Hematopoietic multipotent progenitor cell (in vitro differentiated cells): ENCODE measurements at regions not wholly inside any gene's neighbourhood (a gene's known extent, or its start where the extent isn't known, plus 50 kb on each side); places are given as distances from the start of the nearest gene placed in this dataset.
"Not testable (repeated sequence)": the region's sequence is repeated elsewhere in the genome, so short reads cannot be mapped to it uniquely, and the experiment has no call there.

Experiments
- DNase-seq, 3 donors: peaks; one replicate each; pipeline ENCODE4 v3.0.0-alpha.2; 2011 to 2015; ENCODE audit warnings: low read depth in 2 of 3, low spot score in 2 of 3

- no peak for DNase-seq
Observed at GRCh38 chr16:17031484-17032268, 439.1 kb downstream of the XYLT1 start.

GRCh38 chr16:17032332-17032731 is 438.4 kb downstream of the XYLT1 start:
- DNase-seq, result no peak

DNA sequence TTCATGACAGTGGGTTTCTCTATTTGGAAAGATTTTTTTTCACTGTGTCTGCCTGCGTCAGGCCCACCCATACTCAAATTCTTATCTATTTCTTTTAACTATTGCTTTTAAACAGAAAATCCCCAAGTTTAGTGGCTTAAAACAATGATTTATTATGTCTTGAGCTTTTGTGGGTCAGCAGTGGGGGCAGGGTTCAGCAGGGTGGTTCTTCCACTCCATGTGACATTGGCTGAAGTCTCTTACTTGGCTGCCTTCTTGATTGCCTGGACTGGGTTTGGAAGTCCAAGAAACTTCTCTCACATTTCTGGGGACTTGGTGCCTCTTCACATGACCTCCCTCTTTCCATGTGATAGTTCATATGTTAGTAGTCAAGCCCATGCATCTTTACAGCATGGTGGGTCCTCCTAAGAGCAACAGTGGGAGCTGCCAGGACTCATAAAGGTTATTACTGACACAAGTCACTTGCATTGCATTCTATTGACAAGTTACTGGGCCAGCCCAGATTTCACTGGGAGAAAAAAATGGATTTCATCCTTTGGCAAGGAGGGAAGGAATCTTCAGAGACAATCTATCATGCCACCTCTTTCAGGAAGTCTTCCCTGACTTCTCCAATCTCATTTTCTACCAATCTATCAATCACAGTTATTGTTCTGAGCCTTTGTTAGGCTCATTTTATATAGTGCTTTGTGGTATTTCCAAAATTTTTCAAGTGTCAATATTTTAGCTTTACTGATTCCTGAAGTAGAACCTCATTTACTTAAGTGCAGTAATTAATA is 436.1 kb downstream of the XYLT1 start:
- no peak for DNase-seq

- DNase-seq, result no peak
Observed at GRCh38 chr16:17037499-17037898, 433.3 kb downstream of the XYLT1 start.

GRCh38 chr16:17038415-17038814 is 432.3 kb downstream of the XYLT1 start:
- no peak for DNase-seq

DNA sequence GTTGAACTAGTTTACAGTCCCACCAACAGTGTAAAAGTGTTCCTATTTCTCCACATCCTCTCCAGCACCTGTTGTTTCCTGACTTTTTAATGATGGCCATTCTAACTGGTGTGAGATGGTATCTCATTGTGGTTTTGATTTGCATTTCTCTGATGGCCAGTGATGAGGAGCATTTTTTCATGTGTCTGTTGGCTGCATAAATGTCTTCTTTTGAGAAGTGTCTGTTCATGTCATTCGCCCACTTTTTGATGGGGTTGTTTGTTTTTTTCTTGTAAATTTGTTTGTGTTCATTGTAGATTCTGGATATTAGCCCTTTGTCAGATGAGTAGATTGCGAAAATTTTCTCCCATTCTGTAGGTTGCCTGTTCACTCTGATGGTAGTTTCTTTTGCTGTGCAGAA is 421.7 kb downstream of the XYLT1 start:
- DNase-seq, result not testable (repeated sequence)

- DNase-seq, result no peak
Observed at GRCh38 chr16:17050468-17050867, 420.3 kb downstream of the XYLT1 start.
